Sigmoid colon (tissue), 6 donors: ENCODE measurements at regions not wholly inside any gene's neighbourhood (a gene's known extent, or its start where the extent isn't known, plus 50 kb on each side); places are given as distances from the start of the nearest gene placed in this dataset.
A peak's percentile ranks its signal among the peaks of the same experiment; 100 is the strongest.

Experiments
- DNase-seq: peaks from one replicate; pipeline ENCODE4 v3.0.0-alpha.2; 2019
- H3K27ac ChIP-seq, 4 donors: fragments of 200-600 bp; sonication (generic); one replicate each; pipeline ENCODE4 v1.5.1; 2016 to 2019; ENCODE audit warnings: mild to moderate bottlenecking in 1 of 4
- H3K27me3 ChIP-seq, 3 donors: fragments of 200-600 bp; sonication (generic); one replicate each; pipeline ENCODE4 v1.5.1; 2019; ENCODE audit warnings: mild to moderate bottlenecking in 1 of 3
- H3K36me3 ChIP-seq, 4 donors: fragments of 200-600 bp; sonication (generic); one replicate each; pipeline ENCODE4 v1.5.1; 2016 to 2019
- H3K4me1 ChIP-seq, 4 donors: fragments of 200-600 bp; sonication (generic); one replicate each; pipeline ENCODE4 v1.5.1; 2017 to 2019
- H3K4me3 ChIP-seq, 4 donors: fragments of 200-600 bp; sonication (generic); one replicate each; pipeline ENCODE4 v1.5.1; 2017 to 2019; ENCODE audit warnings: mild to moderate bottlenecking in 2 of 4, moderate library complexity in 1 of 4
- H3K9me3 ChIP-seq, 4 donors: fragments of 200-600 bp in 3 of 4; sonication (generic) in 3 of 4; one replicate each; pipeline versions ENCODE4 v1.5.1 to v1.6.1; 2013 to 2019
- CTCF ChIP-seq, 4 experiments: fragments of 450-650 bp in 3 of 4; fragments of 200-600 bp in 1 of 4; IDR thresholded peaks; one replicate each; pipeline ENCODE4 v1.5.1; 2016 to 2019; ENCODE audit warnings: antibody characterized with exemption in 4 of 4, mild to moderate bottlenecking in 3 of 4, moderate library complexity in 2 of 4
- EP300 ChIP-seq, 4 donors: sonication (generic); formaldehyde crosslinking; IDR thresholded peaks; one replicate each; pipeline ENCODE4 v1.6.1; 2017; ENCODE audit warnings: antibody characterized with exemption in 4 of 4
- POLR2A ChIP-seq, 2 donors: fragments of 450-650 bp; IDR thresholded peaks; one replicate each; pipeline ENCODE4 v1.6.1; 2016; ENCODE audit warnings: antibody characterized with exemption in 2 of 2, mild to moderate bottlenecking in 2 of 2, moderate library complexity in 2 of 2
- POLR2AphosphoS5 ChIP-seq, 4 donors: sonication (generic); formaldehyde crosslinking; IDR thresholded peaks; one replicate each; pipeline ENCODE4 v1.6.1; 2017; ENCODE audit warnings: antibody characterized with exemption in 4 of 4
- WGBS, 2 donors: extraction: QIAGEN DNeasy Blood & Tissue Kit; methylation state at CpG; one replicate each; pipeline ENCODE4 v1.1.7; 2013; 5-methylcytosine and 5-hydroxymethylcytosine counted together
- intact Hi-C: fragments of 100-400 bp; cut with DNase I; formaldehyde crosslinking; loops from one replicate; pipeline ENCODE4 v1.15.1; 2023
- donor health status: healthy with polysubstance abuse.
- donor health status: healthy.

GRCh38 chr7:15866753-15867152 is 180.3 kb upstream of the MEOX2 start:
- DNase-seq = no peak
- WGBS, 2 donors = 92 to 93% methylated on average over 1 of the region's 1 CpG
- no peak overlapping the region for H3K4me3 ChIP-seq
- no peaks in the 10 kb centered on the region for H3K36me3 ChIP-seq
- no peaks in the 10 kb centered on the region for H3K27me3 ChIP-seq
- TF ChIP-seq POLR2A (IDR thresholded peaks at IDR 0.05) = no peak
- no peak for TF ChIP-seq POLR2AphosphoS5 (IDR thresholded peaks at IDR 0.05)
- TF ChIP-seq EP300 (IDR thresholded peaks at IDR 0.05) = no peak
- TF ChIP-seq CTCF (IDR thresholded peaks at IDR 0.05) = no peak
- no peaks in the 10 kb centered on the region for H3K9me3 ChIP-seq
- intact Hi-C loops = no loop called here
- H3K4me1 ChIP-seq = peaks cover 0 to 23% (median 21%) of the 10 kb centered on the region in 4 donors
- H3K27ac ChIP-seq = no peak overlapping the region

GRCh38 chr7:15864626-15864991 is 178.1 kb upstream of the MEOX2 start:
- TF ChIP-seq EP300 (IDR thresholded peaks at IDR 0.05) = no peak
- no peak for TF ChIP-seq CTCF (IDR thresholded peaks at IDR 0.05)
- no peak for TF ChIP-seq POLR2A (IDR thresholded peaks at IDR 0.05)
- no peak for TF ChIP-seq POLR2AphosphoS5 (IDR thresholded peaks at IDR 0.05)
- 87 to 95% methylated on average over 2 of the region's 2 CpGs for WGBS, 2 donors
- intact Hi-C loops = no loop called here

GRCh38 chr7:15863951-15864625 is 177.6 kb upstream of the MEOX2 start:
- no peaks in the 10 kb centered on the region for H3K36me3 ChIP-seq
- no peak overlapping the region for H3K27ac ChIP-seq
- 86 to 95% methylated on average over 4 of the region's 4 CpGs for WGBS, 2 donors
- no peaks in the 10 kb centered on the region for H3K27me3 ChIP-seq
- H3K9me3 ChIP-seq = no peaks in the 10 kb centered on the region
- H3K4me3 ChIP-seq = no peak overlapping the region
- DNase-seq = no peak
- peaks cover 0 to 33% (median 24%) of the 10 kb centered on the region in 4 donors for H3K4me1 ChIP-seq
- intact Hi-C loops = no loop called here
- TF ChIP-seq EP300 (IDR thresholded peaks at IDR 0.05) (no peak), CTCF (IDR thresholded peaks at IDR 0.05) (no peak), POLR2A (IDR thresholded peaks at IDR 0.05) (no peak), POLR2AphosphoS5 (IDR thresholded peaks at IDR 0.05) (no peak)

More at GRCh38 chr7:15864626-15864991, 178.1 kb upstream of the MEOX2 start:
- H3K27ac ChIP-seq = no peak overlapping the region
- DNase-seq = no peak
- no peaks in the 10 kb centered on the region for H3K36me3 ChIP-seq
- no peak overlapping the region for H3K4me3 ChIP-seq
- no peaks in the 10 kb centered on the region for H3K27me3 ChIP-seq
- peaks cover 0 to 33% (median 24%) of the 10 kb centered on the region in 4 donors for H3K4me1 ChIP-seq
- no peaks in the 10 kb centered on the region for H3K9me3 ChIP-seq

- H3K36me3 ChIP-seq = no peaks in the 10 kb centered on the region
- intact Hi-C loops = no loop called here
Measured at GRCh38 chr7:15862781-15863165, 176.3 kb upstream of the MEOX2 start.

More at GRCh38 chr7:15862781-15863165, 176.3 kb upstream of the MEOX2 start:
- no peak for TF ChIP-seq CTCF (IDR thresholded peaks at IDR 0.05)
- TF ChIP-seq POLR2AphosphoS5 (IDR thresholded peaks at IDR 0.05) = no peak
- TF ChIP-seq POLR2A (IDR thresholded peaks at IDR 0.05) = no peak
- TF ChIP-seq EP300 (IDR thresholded peaks at IDR 0.05) = no peak
- DNase-seq = no peak
- no peaks in the 10 kb centered on the region for H3K9me3 ChIP-seq
- no peak overlapping the region for H3K4me3 ChIP-seq
- H3K4me1 ChIP-seq = peaks cover 0 to 33% (median 24%) of the 10 kb centered on the region in 4 donors
- H3K27ac ChIP-seq = peak overlapping the region in 3 of 4 donors; percentile 38 to 50 (median 49)
- H3K27me3 ChIP-seq = no peaks in the 10 kb centered on the region
